Gastrocnemius medialis (tissue), 4 donors: ENCODE measurements at regions not wholly inside any gene's neighbourhood (a gene's known extent, or its start where the extent isn't known, plus 50 kb on each side); places are given as distances from the start of the nearest gene placed in this dataset.

Experiments
- CTCF ChIP-seq, 5 experiments: fragments of 450-650 bp in 3 of 5; fragments of 200-600 bp in 2 of 5; sonication (generic) in 2 of 5; IDR thresholded peaks in 4 of 5; conservative IDR thresholded peaks in 1 of 5; 1 replicate in 4 of 5; 2 replicates in 1 of 5; pipeline ENCODE4 v1.5.1; 2016 to 2019; ENCODE audit warnings: antibody characterized with exemption in 5 of 5, mild to moderate bottlenecking in 3 of 5, moderate library complexity in 3 of 5
- POLR2A ChIP-seq, 2 donors: fragments of 450-650 bp; IDR thresholded peaks; one replicate each; pipeline ENCODE4 v1.6.1; 2017; ENCODE audit warnings: antibody characterized with exemption in 2 of 2, mild to moderate bottlenecking in 2 of 2, moderate library complexity in 2 of 2

GRCh38 chr2:62624855-62625254, 80.7 kb upstream of the EHBP1 start:
- TF ChIP-seq CTCF (IDR thresholded peaks at IDR 0.05 in 4 of 5, conservative IDR thresholded peaks at IDR 0.05 in 1 of 5) (no peak), POLR2A (IDR thresholded peaks at IDR 0.05) (no peak)
